GM06990 (cell line): ENCODE measurements at regions not wholly inside any gene's neighbourhood (a gene's known extent, or its start where the extent isn't known, plus 50 kb on each side); places are given as distances from the start of the nearest gene placed in this dataset.

ENCODE experiments used
- DNase-seq: peaks from one replicate; pipeline ENCODE4 v3.0.0-alpha.2; 2011; ENCODE audit not compliant: insufficient read length; ENCODE audit errors: extremely low read depth
- H3K27me3 ChIP-seq: replicated peaks from 2 replicates; pipeline ENCODE4 v1.6.0; 2011; ENCODE audit warnings: low read length; ENCODE audit not compliant: control insufficient read depth, insufficient read depth
- H3K36me3 ChIP-seq: 2 replicates; pipeline ENCODE4 v1.5.1; 2011; ENCODE audit warnings: low read length; ENCODE audit not compliant: control insufficient read depth, insufficient read depth
- H3K4me3 ChIP-seq: replicated peaks from 2 replicates; pipeline ENCODE4 v1.5.1; 2011; ENCODE audit warnings: low read depth, mild to moderate bottlenecking, control low read depth, low read length
- CTCF ChIP-seq: IDR thresholded peaks from 2 replicates; pipeline ENCODE4 v1.5.1; 2011; ENCODE audit warnings: low read length, control low read depth, mild to moderate bottlenecking, inconsistent platforms; ENCODE audit not compliant: insufficient read depth, poor library complexity, severe bottlenecking

GRCh38 chr1:112256411-112256810 is 139.6 kb upstream of the CTTNBP2NL start:
- Histone ChIP-seq H3K27me3 (no peaks in the 10 kb centered on the region; the same call in 1 of the 2 replicates), H3K36me3 (no peaks in the 10 kb centered on the region), H3K4me3 (no peak overlapping the region)
- no peak for TF ChIP-seq CTCF
- no peak for DNase-seq

- Histone ChIP-seq H3K27me3 (no peaks in the 10 kb centered on the region; the same call in 1 of the 2 replicates), H3K4me3 (no peak overlapping the region), H3K36me3 (no peaks in the 10 kb centered on the region)
- no peak for DNase-seq
- TF ChIP-seq CTCF = no peak
Measured at GRCh38 chr1:112257043-112257835, 138.8 kb upstream of the CTTNBP2NL start.

- Histone ChIP-seq H3K4me3 (no peak overlapping the region), H3K36me3 (no peaks in the 10 kb centered on the region), H3K27me3 (no peaks in the 10 kb centered on the region; the same call in 1 of the 2 replicates)
- TF ChIP-seq CTCF = no peak
- no peak for DNase-seq
Measured at GRCh38 chr1:112260699-112261098, 135.3 kb upstream of the CTTNBP2NL start.

- TF ChIP-seq CTCF = no peak
- H3K4me3 ChIP-seq = no peak overlapping the region
- H3K36me3 ChIP-seq = no peaks in the 10 kb centered on the region
- DNase-seq = no peak
- H3K27me3 ChIP-seq = no peaks in the 10 kb centered on the region
Measured at GRCh38 chr1:112262316-112262715, 133.7 kb upstream of the CTTNBP2NL start.

GRCh38 chr1:112263042-112263441 is 133.0 kb upstream of the CTTNBP2NL start:
- H3K4me3 ChIP-seq = no peak overlapping the region
- H3K27me3 ChIP-seq = no peaks in the 10 kb centered on the region
- H3K36me3 ChIP-seq = no peaks in the 10 kb centered on the region
- TF ChIP-seq CTCF = no peak
- DNase-seq = no peak

GRCh38 chr1:112263453-112263852 is 132.6 kb upstream of the CTTNBP2NL start:
- Histone ChIP-seq H3K4me3 (no peak overlapping the region), H3K27me3 (no peaks in the 10 kb centered on the region), H3K36me3 (no peaks in the 10 kb centered on the region)
- TF ChIP-seq CTCF = no peak
- no peak for DNase-seq
